Natural killer cell (primary cell): ENCODE measurements at regions not wholly inside any gene's neighbourhood (a gene's known extent, or its start where the extent isn't known, plus 50 kb on each side); places are given as distances from the start of the nearest gene placed in this dataset.

Source experiments
- ATAC-seq, 3 donors: fragments of 150-1000 bp in 2 of 3; fragments of 200-7000 bp in 1 of 3; cut with Tn5 transposase; 1 replicate in 1 of 3; 2 replicates in 2 of 3; pipeline ENCODE4 v1.10.0; 2021; ENCODE audit warnings: mild to moderate bottlenecking in 2 of 3, moderate library complexity in 2 of 3
- DNase-seq, 2 donors: peaks; one replicate each; pipeline versions ENCODE4 v3.0.0 to v3.0.0-alpha.2; 2013 to 2021; ENCODE audit warnings: mixed read lengths in 1 of 2
- H3K27ac ChIP-seq: one replicate; pipeline ENCODE4 v1.5.1; 2013; ENCODE audit warnings: mild to moderate bottlenecking, low read length
- H3K27me3 ChIP-seq: one replicate; pipeline ENCODE4 v1.6.1; 2013; ENCODE audit warnings: low read length; ENCODE audit not compliant: control insufficient read depth, insufficient read depth
- H3K36me3 ChIP-seq: one replicate; pipeline ENCODE4 v1.6.1; 2013; ENCODE audit warnings: low read length; ENCODE audit not compliant: control insufficient read depth, insufficient read depth
- H3K4me1 ChIP-seq: one replicate; pipeline ENCODE4 v1.6.1; 2013; ENCODE audit warnings: low read length; ENCODE audit not compliant: control insufficient read depth, insufficient read depth
- H3K4me3 ChIP-seq: one replicate; pipeline ENCODE4 v1.5.1; 2013; ENCODE audit warnings: low read length
- H3K9me3 ChIP-seq: one replicate; pipeline ENCODE4 v1.6.1; 2013; ENCODE audit warnings: low read length; ENCODE audit not compliant: control insufficient read depth, insufficient read depth
- H3K27ac Mint-ChIP-seq, 2 donors: one replicate each; pipeline ENCODE4 v1.8.0; 2022; ENCODE audit warnings: mild to moderate bottlenecking in 2 of 2, mixed read lengths in 2 of 2, moderate library complexity in 1 of 2
- H3K27me3 Mint-ChIP-seq, 2 donors: one replicate each; pipeline ENCODE4 v1.8.0; 2022; ENCODE audit warnings: low read depth in 2 of 2, mixed read lengths in 2 of 2
- H3K36me3 Mint-ChIP-seq: one replicate; pipeline ENCODE4 v1.8.0; 2022; ENCODE audit warnings: mixed read lengths
- H3K4me1 Mint-ChIP-seq, 2 donors: one replicate each; pipeline ENCODE4 v1.8.0; 2022; ENCODE audit warnings: mixed read lengths in 2 of 2
- H3K4me3 Mint-ChIP-seq: one replicate; pipeline ENCODE4 v1.8.0; 2022; ENCODE audit warnings: mild to moderate bottlenecking, moderate library complexity, mixed read lengths
- H3K9me3 Mint-ChIP-seq, 2 donors: one replicate each; pipeline ENCODE4 v1.8.0; 2022; ENCODE audit warnings: mixed read lengths in 2 of 2
- WGBS: methylation state at CpG from one replicate; pipeline ENCODE4 v1.1.7; 2013; ENCODE audit warnings: missing lambda C conversion rate; ENCODE audit not compliant: insufficient coverage; 5-methylcytosine and 5-hydroxymethylcytosine counted together
- intact Hi-C: fragments of 100-400 bp; cut with micrococcal nuclease; formaldehyde crosslinking; loops from one replicate; pipeline ENCODE4 v1.14.2; 2022
- TF ChIP-seq, protein P1 (sequence below): fragments of 200-600 bp; IDR thresholded peaks from one replicate; pipeline ENCODE4 v1.8.0; 2022; ENCODE audit warnings: antibody characterized with exemption

DNA sequence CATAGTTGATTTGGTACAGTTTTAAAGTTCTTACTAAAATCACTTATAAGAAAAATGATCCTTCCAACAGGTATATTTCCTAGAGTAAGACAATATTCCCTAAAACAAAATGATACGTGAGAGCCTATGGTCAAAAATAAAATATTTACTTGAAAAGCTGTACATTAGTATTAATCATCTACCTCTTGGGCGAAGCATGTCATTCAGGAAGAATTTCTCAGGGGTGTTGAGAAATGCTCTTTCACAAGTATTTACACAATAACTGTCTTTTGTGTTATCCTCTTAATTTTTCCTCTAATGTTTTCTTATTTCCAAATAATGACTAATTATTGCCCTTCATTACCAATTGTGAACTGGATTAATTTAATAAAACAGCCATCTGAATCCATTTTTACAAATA is 466.3 kb downstream of the SATB2 start:
- DNase-seq (no peak), ATAC-seq (no peak)
- Mint-ChIP-seq H3K4me1 (no peaks in the 10 kb centered on the region), H3K27me3 (no peaks in the 10 kb centered on the region), H3K4me3 (no peak overlapping the region), H3K36me3 (no peaks in the 10 kb centered on the region), H3K9me3 (peaks cover 7 to 15% of the 10 kb centered on the region in 2 donors), H3K27ac (no peak overlapping the region)
- no peaks in the 10 kb centered on the region for H3K36me3 ChIP-seq
- no peak overlapping the region for H3K27ac ChIP-seq
- intact Hi-C loops: no loop called here
- TF ChIP-seq, protein P1, sequence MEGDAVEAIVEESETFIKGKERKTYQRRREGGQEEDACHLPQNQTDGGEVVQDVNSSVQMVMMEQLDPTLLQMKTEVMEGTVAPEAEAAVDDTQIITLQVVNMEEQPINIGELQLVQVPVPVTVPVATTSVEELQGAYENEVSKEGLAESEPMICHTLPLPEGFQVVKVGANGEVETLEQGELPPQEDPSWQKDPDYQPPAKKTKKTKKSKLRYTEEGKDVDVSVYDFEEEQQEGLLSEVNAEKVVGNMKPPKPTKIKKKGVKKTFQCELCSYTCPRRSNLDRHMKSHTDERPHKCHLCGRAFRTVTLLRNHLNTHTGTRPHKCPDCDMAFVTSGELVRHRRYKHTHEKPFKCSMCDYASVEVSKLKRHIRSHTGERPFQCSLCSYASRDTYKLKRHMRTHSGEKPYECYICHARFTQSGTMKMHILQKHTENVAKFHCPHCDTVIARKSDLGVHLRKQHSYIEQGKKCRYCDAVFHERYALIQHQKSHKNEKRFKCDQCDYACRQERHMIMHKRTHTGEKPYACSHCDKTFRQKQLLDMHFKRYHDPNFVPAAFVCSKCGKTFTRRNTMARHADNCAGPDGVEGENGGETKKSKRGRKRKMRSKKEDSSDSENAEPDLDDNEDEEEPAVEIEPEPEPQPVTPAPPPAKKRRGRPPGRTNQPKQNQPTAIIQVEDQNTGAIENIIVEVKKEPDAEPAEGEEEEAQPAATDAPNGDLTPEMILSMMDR: no peak
- no peak overlapping the region for H3K4me3 ChIP-seq
- no peaks in the 10 kb centered on the region for H3K27me3 ChIP-seq
- no CpG with 5 or more reads among the region's 2 CpGs for WGBS
- H3K9me3 ChIP-seq: no peaks in the 10 kb centered on the region
- no peaks in the 10 kb centered on the region for H3K4me1 ChIP-seq

DNA sequence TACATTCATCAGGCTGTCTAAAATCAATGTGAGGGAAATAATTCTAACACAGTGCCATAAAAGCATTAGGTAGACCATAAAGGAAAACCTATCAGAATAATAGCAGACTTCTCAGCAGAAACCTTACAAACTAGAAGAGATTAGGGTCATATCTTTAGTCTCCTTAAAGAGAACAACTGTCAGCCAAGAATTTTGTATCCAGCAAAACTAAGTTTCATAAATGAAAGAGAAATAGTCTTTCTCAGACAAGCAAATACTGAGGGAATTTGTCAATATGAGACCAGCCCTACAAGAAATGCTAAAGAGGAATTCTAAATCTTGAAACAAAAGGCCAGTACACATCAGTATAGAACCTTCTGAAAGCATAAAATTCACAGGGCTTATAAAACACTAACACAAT is 482.0 kb downstream of the SATB2 start:
- intact Hi-C loops: no loop called here
- Histone ChIP-seq H3K36me3 (no peaks in the 10 kb centered on the region), H3K4me3 (no peak overlapping the region), H3K27ac (no peak overlapping the region), H3K9me3 (peaks cover 12% of the 10 kb centered on the region), H3K4me1 (no peaks in the 10 kb centered on the region), H3K27me3 (no peaks in the 10 kb centered on the region)
- Mint-ChIP-seq H3K27me3 (no peaks in the 10 kb centered on the region), H3K27ac (no peak overlapping the region), H3K9me3 (peaks cover 15% of the 10 kb centered on the region in 2 donors), H3K4me3 (no peak overlapping the region), H3K36me3 (peaks cover 16% of the 10 kb centered on the region), H3K4me1 (no peaks in the 10 kb centered on the region)
- ATAC-seq: no peak
- TF ChIP-seq, protein P1: no peak
- DNase-seq: no peak

DNA sequence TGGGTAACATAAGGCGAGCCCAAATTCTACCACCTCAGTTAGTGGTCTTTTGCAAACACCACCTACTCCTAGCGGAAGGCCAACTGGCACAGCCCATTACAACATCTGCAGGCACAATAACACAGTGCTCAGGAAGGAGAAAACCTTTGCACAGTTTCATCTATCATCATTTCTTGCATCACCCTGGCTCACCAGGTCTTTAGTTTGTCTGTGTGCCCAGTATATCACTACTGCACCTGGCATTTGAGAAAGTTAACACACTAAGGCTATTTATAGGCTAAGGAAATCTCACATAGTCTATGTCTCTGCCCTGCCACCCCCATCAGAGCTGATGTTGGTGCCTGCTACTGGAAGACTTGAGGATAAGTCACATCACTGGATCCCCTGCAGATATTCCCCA is 484.0 kb downstream of the SATB2 start:
- no peaks in the 10 kb centered on the region for H3K4me1 ChIP-seq
- no peak overlapping the region for H3K4me3 ChIP-seq
- Mint-ChIP-seq H3K27me3 (no peaks in the 10 kb centered on the region), H3K4me1 (no peaks in the 10 kb centered on the region), H3K9me3 (peaks cover 13% of the 10 kb centered on the region in 2 donors), H3K27ac (no peak overlapping the region), H3K36me3 (peaks cover 16% of the 10 kb centered on the region), H3K4me3 (no peak overlapping the region)
- WGBS: 57% methylated on average over 2 of the region's 2 CpGs
- H3K27ac ChIP-seq: no peak overlapping the region
- no peaks in the 10 kb centered on the region for H3K36me3 ChIP-seq
- ATAC-seq (no peak), DNase-seq (no peak)
- peaks cover 12% of the 10 kb centered on the region for H3K9me3 ChIP-seq
- intact Hi-C loops: no loop called here
- no peaks in the 10 kb centered on the region for H3K27me3 ChIP-seq
- TF ChIP-seq, protein P1: no peak

DNA sequence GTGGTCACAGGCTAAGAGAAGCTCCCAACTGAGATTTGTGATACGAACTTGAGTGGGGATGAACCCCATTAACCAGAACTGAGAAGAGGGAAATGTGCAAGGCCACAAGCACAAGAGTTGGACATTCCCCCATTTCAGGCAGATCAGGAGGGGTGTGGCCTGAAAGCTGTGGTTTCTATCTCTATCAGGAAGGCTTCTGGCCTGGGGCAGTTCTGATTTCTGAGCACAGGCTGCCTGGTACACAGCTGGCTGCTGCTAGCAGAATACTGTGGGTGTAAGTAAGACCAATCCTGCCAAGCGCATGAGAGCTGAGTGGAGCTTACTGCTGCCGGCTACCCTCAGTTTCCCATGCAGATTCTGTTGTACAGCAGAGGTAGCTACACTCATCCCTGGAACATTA is 484.6 kb downstream of the SATB2 start:
- Histone ChIP-seq H3K4me3 (no peak overlapping the region), H3K4me1 (no peaks in the 10 kb centered on the region), H3K9me3 (peaks cover 12% of the 10 kb centered on the region), H3K27me3 (no peaks in the 10 kb centered on the region), H3K36me3 (no peaks in the 10 kb centered on the region), H3K27ac (no peak overlapping the region)
- Mint-ChIP-seq H3K27me3 (no peaks in the 10 kb centered on the region), H3K4me3 (no peak overlapping the region), H3K4me1 (no peaks in the 10 kb centered on the region), H3K9me3 (peaks cover 13 to 17% of the 10 kb centered on the region in 2 donors), H3K27ac (no peak overlapping the region), H3K36me3 (peaks cover 16% of the 10 kb centered on the region)
- 64% methylated on average over 3 of the region's 3 CpGs for WGBS
- intact Hi-C loops: no loop called here
- ATAC-seq (no peak), DNase-seq (no peak)
- TF ChIP-seq, protein P1: no peak
